Neural crest cell (in vitro differentiated cells): ENCODE measurements at regions not wholly inside any gene's neighbourhood (a gene's known extent, or its start where the extent isn't known, plus 50 kb on each side); places are given as distances from the start of the nearest gene placed in this dataset.
A peak's percentile ranks its signal among the peaks of the same experiment; 100 is the strongest.

Source experiments
- DNase-seq: peaks from one replicate; pipeline ENCODE4 v3.0.0; 2021; ENCODE audit warnings: low read depth, mixed read lengths, low spot score
- H3K27ac Mint-ChIP-seq: one replicate; pipeline ENCODE4 v1.8.0; 2021; ENCODE audit warnings: mild to moderate bottlenecking, mixed read lengths; ENCODE audit not compliant: unreplicated experiment
- H3K27me3 Mint-ChIP-seq: 2 replicates; pipeline ENCODE4 v1.8.0; 2021; ENCODE audit warnings: low read depth, mild to moderate bottlenecking, mixed read lengths
- H3K36me3 Mint-ChIP-seq: 2 replicates; pipeline ENCODE4 v1.8.0; 2021; ENCODE audit warnings: low read depth, mild to moderate bottlenecking, mixed read lengths
- H3K4me1 Mint-ChIP-seq: 2 replicates; pipeline ENCODE4 v1.8.0; 2021; ENCODE audit warnings: mixed read lengths
- H3K4me3 Mint-ChIP-seq: one replicate; pipeline ENCODE4 v1.8.0; 2021; ENCODE audit warnings: mild to moderate bottlenecking, mixed read lengths
- H3K9me3 Mint-ChIP-seq: 2 replicates; pipeline ENCODE4 v1.8.0; 2021; ENCODE audit warnings: mixed read lengths
- TF ChIP-seq, protein P1 (sequence below): fragments of 200-600 bp; sonication (generic); conservative IDR thresholded peaks from 2 replicates; pipeline ENCODE4 v1.5.0; 2021; ENCODE audit warnings: antibody characterized with exemption, mild to moderate bottlenecking

- Mint-ChIP-seq H3K4me3 (no peak overlapping the region), H3K9me3 (peaks cover 13% of the 10 kb centered on the region), H3K27ac (peak overlapping the region; percentile 51), H3K27me3 (peaks cover 10% of the 10 kb centered on the region), H3K4me1 (peaks cover 6% of the 10 kb centered on the region), H3K36me3 (no peaks in the 10 kb centered on the region)
- TF ChIP-seq, protein P1, sequence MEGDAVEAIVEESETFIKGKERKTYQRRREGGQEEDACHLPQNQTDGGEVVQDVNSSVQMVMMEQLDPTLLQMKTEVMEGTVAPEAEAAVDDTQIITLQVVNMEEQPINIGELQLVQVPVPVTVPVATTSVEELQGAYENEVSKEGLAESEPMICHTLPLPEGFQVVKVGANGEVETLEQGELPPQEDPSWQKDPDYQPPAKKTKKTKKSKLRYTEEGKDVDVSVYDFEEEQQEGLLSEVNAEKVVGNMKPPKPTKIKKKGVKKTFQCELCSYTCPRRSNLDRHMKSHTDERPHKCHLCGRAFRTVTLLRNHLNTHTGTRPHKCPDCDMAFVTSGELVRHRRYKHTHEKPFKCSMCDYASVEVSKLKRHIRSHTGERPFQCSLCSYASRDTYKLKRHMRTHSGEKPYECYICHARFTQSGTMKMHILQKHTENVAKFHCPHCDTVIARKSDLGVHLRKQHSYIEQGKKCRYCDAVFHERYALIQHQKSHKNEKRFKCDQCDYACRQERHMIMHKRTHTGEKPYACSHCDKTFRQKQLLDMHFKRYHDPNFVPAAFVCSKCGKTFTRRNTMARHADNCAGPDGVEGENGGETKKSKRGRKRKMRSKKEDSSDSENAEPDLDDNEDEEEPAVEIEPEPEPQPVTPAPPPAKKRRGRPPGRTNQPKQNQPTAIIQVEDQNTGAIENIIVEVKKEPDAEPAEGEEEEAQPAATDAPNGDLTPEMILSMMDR = no peak
- DNase-seq = no peak
These were observed 72.4 kb upstream of the GTSF1L start for GRCh38 chr20:43799150-43799711.

GRCh38 chr20:43798291-43799149 is 71.7 kb upstream of the GTSF1L start:
- H3K9me3 Mint-ChIP-seq = peaks cover 11% of the 10 kb centered on the region
- TF ChIP-seq, protein P1 = no peak
- no peak overlapping the region for H3K27ac Mint-ChIP-seq
- no peaks in the 10 kb centered on the region for H3K36me3 Mint-ChIP-seq
- H3K27me3 Mint-ChIP-seq = peaks cover 10% of the 10 kb centered on the region
- H3K4me1 Mint-ChIP-seq = peaks cover 6% of the 10 kb centered on the region
- DNase-seq = no peak
- H3K4me3 Mint-ChIP-seq = no peak overlapping the region

- peaks cover 10% of the 10 kb centered on the region for H3K27me3 Mint-ChIP-seq
These were observed 67.5 kb upstream of the GTSF1L start for GRCh38 chr20:43794326-43794725.

DNA sequence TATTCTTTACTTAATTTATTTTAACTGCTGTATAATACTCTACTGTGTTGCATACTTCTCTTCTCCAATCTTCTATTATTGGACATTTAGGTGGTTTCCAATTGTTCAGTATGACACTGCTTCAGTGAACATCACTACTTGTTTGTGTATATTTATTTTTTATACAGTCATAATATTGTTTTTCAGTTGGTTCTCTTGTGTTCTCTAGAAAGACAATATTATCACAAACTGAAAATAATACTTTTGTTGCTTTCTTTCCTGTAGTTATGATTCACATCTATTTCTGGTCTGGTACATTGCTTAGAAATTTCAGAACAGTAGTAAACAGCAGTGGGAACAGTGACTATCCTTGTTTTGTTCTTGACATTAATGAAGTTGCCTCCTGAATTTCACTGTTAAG is 62.8 kb upstream of the GTSF1L start:
- Mint-ChIP-seq H3K9me3 (peaks cover 9% of the 10 kb centered on the region), H3K4me3 (no peak overlapping the region), H3K27me3 (peaks cover 9% of the 10 kb centered on the region), H3K4me1 (no peaks in the 10 kb centered on the region), H3K36me3 (peaks cover 5% of the 10 kb centered on the region), H3K27ac (no peak overlapping the region)
- TF ChIP-seq, protein P1 = no peak
- DNase-seq = no peak

More at GRCh38 chr20:43794326-43794725, 67.5 kb upstream of the GTSF1L start:
- H3K4me1 Mint-ChIP-seq = peaks cover 2% of the 10 kb centered on the region
- H3K36me3 Mint-ChIP-seq = peaks cover 5% of the 10 kb centered on the region
- no peak overlapping the region for H3K4me3 Mint-ChIP-seq
- no peak for DNase-seq
- H3K9me3 Mint-ChIP-seq = peaks cover 14% of the 10 kb centered on the region
- no peak overlapping the region for H3K27ac Mint-ChIP-seq
- TF ChIP-seq, protein P1 = no peak

DNA sequence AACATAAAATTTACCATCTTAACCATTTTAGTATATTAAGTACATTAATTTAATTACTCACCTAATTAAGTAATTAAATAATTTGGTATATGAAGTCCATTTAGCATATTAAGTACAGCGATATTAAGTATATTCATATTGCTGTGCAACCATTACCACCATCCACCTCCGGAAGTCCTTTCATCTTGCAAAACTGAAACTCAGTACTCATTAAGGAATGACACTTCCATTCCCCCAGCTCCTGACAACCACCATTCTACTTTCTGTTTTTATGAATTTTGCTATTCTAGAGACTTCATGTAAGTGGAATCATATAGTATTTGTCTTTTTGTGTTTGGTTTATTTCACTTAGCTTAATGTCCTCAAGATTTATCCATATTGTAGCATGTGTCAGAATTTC is 61.1 kb upstream of the GTSF1L start:
- peaks cover 9% of the 10 kb centered on the region for H3K27me3 Mint-ChIP-seq
- peaks cover 5% of the 10 kb centered on the region for H3K36me3 Mint-ChIP-seq
- no peaks in the 10 kb centered on the region for H3K4me1 Mint-ChIP-seq
- TF ChIP-seq, protein P1 = no peak
- H3K4me3 Mint-ChIP-seq = no peak overlapping the region
- no peak for DNase-seq
- no peak overlapping the region for H3K27ac Mint-ChIP-seq
- peaks cover 8% of the 10 kb centered on the region for H3K9me3 Mint-ChIP-seq
